Naive B cell (primary cell): ENCODE measurements at regions not wholly inside any gene's neighbourhood (a gene's known extent, or its start where the extent isn't known, plus 50 kb on each side); places are given as distances from the start of the nearest gene placed in this dataset.

Experiments
- ATAC-seq, 2 donors: fragments of 150-1000 bp; cut with Tn5 transposase; 2 replicates each; pipeline ENCODE4 v1.10.0; 2021; ENCODE audit warnings: low read depth in 2 of 2, mild to moderate bottlenecking in 2 of 2, moderate library complexity in 2 of 2
- DNase-seq: peaks from one replicate; pipeline ENCODE4 v3.0.0; 2022
- H3K27ac Mint-ChIP-seq, 6 donors: one replicate each; pipeline ENCODE4 v1.8.0; 2020 to 2022; ENCODE audit warnings: mild to moderate bottlenecking in 6 of 6, mixed read lengths in 6 of 6, moderate library complexity in 5 of 6, inconsistent platforms in 2 of 6
- H3K27me3 Mint-ChIP-seq, 3 donors: one replicate each; pipeline ENCODE4 v1.8.0; 2021 to 2022; ENCODE audit warnings: mixed read lengths in 3 of 3, mild to moderate bottlenecking in 1 of 3
- H3K36me3 Mint-ChIP-seq, 2 donors: one replicate each; pipeline ENCODE4 v1.8.0; 2020 to 2022; ENCODE audit warnings: mixed read lengths in 2 of 2, inconsistent platforms in 1 of 2, mild to moderate bottlenecking in 1 of 2
- H3K4me1 Mint-ChIP-seq, 3 donors: one replicate each; pipeline ENCODE4 v1.8.0; 2020 to 2022; ENCODE audit warnings: mixed read lengths in 3 of 3, inconsistent platforms in 1 of 3, mild to moderate bottlenecking in 1 of 3, moderate library complexity in 1 of 3
- H3K4me3 Mint-ChIP-seq, 8 donors: one replicate each; pipeline ENCODE4 v1.8.0; 2020 to 2022; ENCODE audit warnings: mild to moderate bottlenecking in 8 of 8, mixed read lengths in 8 of 8, moderate library complexity in 8 of 8, inconsistent platforms in 2 of 8
- H3K9me3 Mint-ChIP-seq, 7 donors: one replicate each; pipeline ENCODE4 v1.8.0; 2020 to 2022; ENCODE audit warnings: mixed read lengths in 7 of 7, mild to moderate bottlenecking in 5 of 7, inconsistent platforms in 2 of 7, moderate library complexity in 1 of 7

DNA sequence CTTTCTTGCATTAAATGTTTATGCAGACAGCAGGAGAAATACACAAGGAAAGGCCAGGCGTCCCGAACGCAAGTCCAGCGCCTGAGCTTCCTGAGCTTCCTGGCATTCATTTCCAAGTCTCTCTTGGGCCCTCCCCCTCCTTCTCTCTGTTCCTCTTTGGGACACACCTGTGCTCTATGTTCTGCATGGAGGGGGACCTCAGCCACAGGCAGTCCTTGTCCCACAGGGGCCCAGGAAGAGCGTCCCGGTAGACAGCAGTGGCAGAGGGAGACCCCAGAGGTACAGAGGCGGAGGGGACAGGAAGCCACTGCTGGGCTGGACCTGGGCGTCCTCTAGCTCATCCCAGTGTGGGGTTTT, 221.3 kb downstream of the C9orf50 start:
- DNase-seq (no peak), ATAC-seq (no peak)
- Mint-ChIP-seq H3K9me3 (no peaks in the 10 kb centered on the region), H3K27ac (peak overlapping the region in 2 of 6 donors; percentile 45 to 78), H3K4me1 (peaks cover 3 to 20% (median 14%) of the 10 kb centered on the region in 3 donors), H3K4me3 (peak overlapping the region in 1 of 8 donors; percentile 48), H3K27me3 (peaks cover 0 to 22% (median 17%) of the 10 kb centered on the region in 3 donors), H3K36me3 (no peaks in the 10 kb centered on the region)

DNA sequence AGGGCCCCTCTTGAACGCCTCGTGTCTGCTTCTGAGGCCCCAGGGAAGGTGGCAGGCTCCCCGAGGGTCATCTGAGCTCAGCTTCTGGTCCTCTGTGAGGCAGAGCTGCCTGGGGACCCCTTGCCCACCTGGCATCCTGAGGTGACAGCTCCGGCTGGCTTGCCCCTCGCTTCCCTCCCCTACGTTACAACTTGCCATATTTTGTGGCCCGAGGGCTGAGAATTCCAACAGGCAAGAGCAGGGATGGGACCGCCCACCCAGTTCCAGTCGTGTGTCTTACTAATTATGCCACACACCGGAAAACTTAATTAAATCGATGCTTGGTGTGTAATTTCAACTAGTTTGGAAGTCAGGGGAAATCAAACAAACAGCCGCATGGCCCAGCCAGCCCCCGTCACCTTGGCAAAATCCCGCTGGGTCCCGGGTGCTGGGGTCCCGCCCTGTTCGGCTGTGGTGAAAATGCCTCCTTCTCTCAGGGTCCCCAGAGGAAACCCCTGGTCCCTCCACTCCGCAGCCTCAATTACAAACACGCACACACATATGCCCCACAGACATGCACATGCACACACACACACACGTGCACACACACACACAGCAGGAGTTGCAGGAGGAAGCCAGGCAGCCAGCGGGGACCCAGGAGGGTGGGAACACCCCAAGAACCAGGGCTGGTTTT, 221.0 kb upstream of the IER5L start:
- peak overlapping the region in 1 of 8 donors; percentile 48 for H3K4me3 Mint-ChIP-seq
- no peak for ATAC-seq
- H3K27me3 Mint-ChIP-seq = peaks cover 0 to 21% (median 17%) of the 10 kb centered on the region in 3 donors
- no peaks in the 10 kb centered on the region for H3K9me3 Mint-ChIP-seq
- no peaks in the 10 kb centered on the region for H3K36me3 Mint-ChIP-seq
- no peak for DNase-seq
- H3K27ac Mint-ChIP-seq = peak overlapping the region in 3 of 6 donors; percentile 5 to 78 (median 49)
- H3K4me1 Mint-ChIP-seq = peaks cover 3 to 20% (median 14%) of the 10 kb centered on the region in 3 donors

DNA sequence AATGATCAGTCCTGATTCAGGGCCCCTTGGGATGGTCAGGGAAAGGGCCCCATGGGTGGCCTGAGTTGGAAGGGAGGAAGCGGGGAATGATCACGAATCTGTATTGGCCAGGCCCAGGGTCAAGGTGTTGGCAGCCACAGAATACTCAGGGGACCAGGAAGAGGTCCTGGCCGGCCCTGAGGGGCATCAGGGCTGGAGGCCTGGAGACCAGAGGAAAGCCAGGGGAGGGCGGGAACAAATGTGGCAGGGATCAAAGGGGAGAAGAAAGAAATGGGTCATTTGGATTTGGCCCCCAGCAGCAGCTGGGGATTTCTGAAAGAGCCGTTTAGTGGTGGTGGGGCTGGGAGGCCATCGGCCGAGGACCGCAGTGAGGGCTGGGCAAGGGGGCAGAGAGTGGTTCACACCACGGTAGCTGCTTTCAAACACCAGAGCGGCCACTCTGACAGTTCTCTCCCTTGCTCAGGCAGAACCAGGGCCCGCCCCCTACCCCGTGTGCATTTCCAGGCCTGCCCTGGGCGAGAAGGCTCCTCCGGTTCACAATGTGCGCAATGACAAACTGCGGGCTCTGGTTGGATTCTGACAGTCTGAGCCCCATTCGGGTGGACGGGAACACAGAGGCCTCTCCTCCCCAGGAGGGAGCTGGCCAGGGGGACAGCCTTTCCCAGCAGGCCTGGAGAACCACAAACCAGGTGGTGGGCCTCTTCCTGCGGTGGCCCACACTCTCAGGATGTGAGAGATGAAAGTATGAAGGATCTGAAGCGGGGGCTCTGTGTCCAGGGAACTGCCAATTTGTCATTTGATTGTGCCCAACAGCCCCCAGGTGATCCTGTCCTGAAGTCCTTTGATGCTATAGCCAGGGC, 220.3 kb upstream of the IER5L start:
- no peak for DNase-seq
- Mint-ChIP-seq H3K27ac (no peak overlapping the region), H3K4me1 (peaks cover 3 to 19% (median 14%) of the 10 kb centered on the region in 3 donors), H3K36me3 (no peaks in the 10 kb centered on the region), H3K27me3 (peaks cover 0 to 13% (median 10%) of the 10 kb centered on the region in 3 donors), H3K4me3 (no peak overlapping the region), H3K9me3 (no peaks in the 10 kb centered on the region)
- no peak for ATAC-seq

DNA sequence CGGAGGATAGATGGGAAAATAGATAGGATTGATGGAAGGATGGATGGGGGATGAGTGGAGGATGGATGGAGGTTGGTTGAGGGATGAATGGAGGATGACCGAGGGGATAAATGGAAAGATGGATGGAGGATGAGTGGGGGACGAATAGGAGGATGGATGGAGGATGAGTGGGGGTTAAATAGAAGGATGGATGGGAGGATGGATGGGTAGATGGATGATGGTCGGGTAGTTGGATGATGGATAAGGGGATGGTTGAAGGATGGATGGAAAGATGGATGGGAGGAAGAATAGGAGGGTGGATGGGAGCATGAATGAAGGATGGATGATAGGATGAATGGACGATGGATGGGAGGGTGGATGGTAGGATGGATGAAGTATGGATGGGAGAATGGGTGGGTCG, 219.3 kb upstream of the IER5L start:
- peaks cover 0 to 3% (median 2%) of the 10 kb centered on the region in 3 donors for H3K27me3 Mint-ChIP-seq
- H3K4me3 Mint-ChIP-seq = no peak overlapping the region
- no peaks in the 10 kb centered on the region for H3K36me3 Mint-ChIP-seq
- no peak overlapping the region for H3K27ac Mint-ChIP-seq
- ATAC-seq (no peak), DNase-seq (no peak)
- H3K9me3 Mint-ChIP-seq = no peaks in the 10 kb centered on the region
- peaks cover 0 to 13% (median 9%) of the 10 kb centered on the region in 3 donors for H3K4me1 Mint-ChIP-seq

DNA sequence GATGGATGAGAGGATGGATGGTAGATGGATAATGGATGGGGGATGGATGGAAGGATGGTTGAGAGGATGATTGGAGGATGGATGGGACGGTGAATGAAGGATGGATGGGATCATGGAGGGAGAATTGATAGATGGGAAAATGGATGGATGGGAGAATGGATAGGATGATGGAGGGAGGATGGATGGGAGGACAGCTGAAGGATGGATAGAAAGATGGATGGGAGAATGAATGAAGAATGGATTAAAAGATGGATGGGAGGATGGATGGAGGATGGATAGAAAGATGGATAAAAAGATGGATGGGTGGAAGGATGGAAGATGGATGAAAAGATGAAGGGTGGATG, 218.3 kb upstream of the IER5L start:
- peaks cover 0 to 13% (median 6%) of the 10 kb centered on the region in 3 donors for H3K4me1 Mint-ChIP-seq
- H3K9me3 Mint-ChIP-seq = no peaks in the 10 kb centered on the region

DNA sequence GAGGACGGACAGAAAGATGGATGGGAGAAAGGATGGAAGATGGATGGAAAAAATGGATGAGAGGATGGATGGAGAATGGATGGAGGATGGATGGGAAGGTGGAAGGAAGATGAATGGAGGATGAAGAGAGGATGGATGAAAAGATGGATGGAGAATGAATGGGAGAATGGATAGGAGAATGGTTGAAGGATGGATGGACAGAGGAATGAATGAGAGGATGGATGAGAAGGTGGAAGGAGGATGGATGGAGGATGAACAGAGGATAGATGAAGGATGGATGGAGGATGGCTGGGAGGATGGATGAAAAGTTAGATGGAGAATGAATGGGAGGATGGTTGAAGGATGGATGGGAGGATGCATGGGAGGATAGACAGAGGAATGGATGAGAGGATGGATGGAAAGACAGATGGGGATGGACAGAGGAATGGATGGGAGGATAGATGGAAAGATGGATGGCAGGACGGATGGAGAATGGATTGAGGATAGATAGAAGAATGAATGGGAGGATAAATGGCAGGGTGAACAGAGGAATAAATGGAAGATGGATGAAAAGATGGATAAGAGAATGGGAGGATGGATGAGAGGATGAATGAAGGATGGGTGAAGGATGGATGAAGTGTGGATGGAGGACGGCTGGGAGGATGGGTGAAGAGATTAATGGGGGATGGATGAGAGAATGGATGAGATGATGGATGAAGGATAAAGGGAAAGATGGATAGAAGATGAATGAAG, 217.7 kb upstream of the IER5L start:
- Mint-ChIP-seq H3K27me3 (peaks cover 0 to under 1% (median 0%) of the 10 kb centered on the region in 3 donors), H3K4me3 (no peak overlapping the region)
- no peak for DNase-seq

More for the DNA sequence above, 218.3 kb upstream of the IER5L start:
- DNase-seq = no peak
- no peak overlapping the region for H3K27ac Mint-ChIP-seq
- H3K36me3 Mint-ChIP-seq = no peaks in the 10 kb centered on the region
- no peak for ATAC-seq
- no peak overlapping the region for H3K4me3 Mint-ChIP-seq
- no peaks in the 10 kb centered on the region for H3K27me3 Mint-ChIP-seq

DNA sequence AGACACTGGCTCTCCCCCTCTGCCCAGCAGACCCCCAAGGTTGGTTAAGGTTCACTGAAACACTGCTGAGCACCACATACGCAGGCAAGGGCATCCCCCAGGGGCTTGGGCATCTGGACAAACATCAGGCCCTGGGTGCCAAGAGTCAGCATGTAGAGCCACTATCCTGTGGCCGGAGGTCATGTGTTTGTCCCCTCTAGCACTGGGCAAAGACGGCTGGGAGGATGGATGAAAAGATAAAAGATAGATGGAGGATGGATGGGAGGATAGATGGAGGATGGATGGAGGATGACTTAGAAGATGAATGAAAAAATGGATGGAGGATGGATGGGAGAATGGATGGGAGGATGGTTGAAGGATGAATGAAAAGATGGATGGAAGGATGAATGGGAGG, 216.8 kb upstream of the IER5L start:
- H3K36me3 Mint-ChIP-seq = no peaks in the 10 kb centered on the region
- no peak overlapping the region for H3K4me3 Mint-ChIP-seq
- peaks cover 0 to 10% (median 6%) of the 10 kb centered on the region in 3 donors for H3K4me1 Mint-ChIP-seq
- no peak for ATAC-seq
- H3K27me3 Mint-ChIP-seq = peaks cover 0 to 4% (median 0%) of the 10 kb centered on the region in 3 donors
- no peak for DNase-seq
- no peak overlapping the region for H3K27ac Mint-ChIP-seq
- no peaks in the 10 kb centered on the region for H3K9me3 Mint-ChIP-seq

More for the DNA sequence above, 217.7 kb upstream of the IER5L start:
- no peaks in the 10 kb centered on the region for H3K9me3 Mint-ChIP-seq
- no peak overlapping the region for H3K27ac Mint-ChIP-seq
- ATAC-seq = no peak
- H3K36me3 Mint-ChIP-seq = no peaks in the 10 kb centered on the region
- peaks cover 0 to 13% (median 6%) of the 10 kb centered on the region in 3 donors for H3K4me1 Mint-ChIP-seq

DNA sequence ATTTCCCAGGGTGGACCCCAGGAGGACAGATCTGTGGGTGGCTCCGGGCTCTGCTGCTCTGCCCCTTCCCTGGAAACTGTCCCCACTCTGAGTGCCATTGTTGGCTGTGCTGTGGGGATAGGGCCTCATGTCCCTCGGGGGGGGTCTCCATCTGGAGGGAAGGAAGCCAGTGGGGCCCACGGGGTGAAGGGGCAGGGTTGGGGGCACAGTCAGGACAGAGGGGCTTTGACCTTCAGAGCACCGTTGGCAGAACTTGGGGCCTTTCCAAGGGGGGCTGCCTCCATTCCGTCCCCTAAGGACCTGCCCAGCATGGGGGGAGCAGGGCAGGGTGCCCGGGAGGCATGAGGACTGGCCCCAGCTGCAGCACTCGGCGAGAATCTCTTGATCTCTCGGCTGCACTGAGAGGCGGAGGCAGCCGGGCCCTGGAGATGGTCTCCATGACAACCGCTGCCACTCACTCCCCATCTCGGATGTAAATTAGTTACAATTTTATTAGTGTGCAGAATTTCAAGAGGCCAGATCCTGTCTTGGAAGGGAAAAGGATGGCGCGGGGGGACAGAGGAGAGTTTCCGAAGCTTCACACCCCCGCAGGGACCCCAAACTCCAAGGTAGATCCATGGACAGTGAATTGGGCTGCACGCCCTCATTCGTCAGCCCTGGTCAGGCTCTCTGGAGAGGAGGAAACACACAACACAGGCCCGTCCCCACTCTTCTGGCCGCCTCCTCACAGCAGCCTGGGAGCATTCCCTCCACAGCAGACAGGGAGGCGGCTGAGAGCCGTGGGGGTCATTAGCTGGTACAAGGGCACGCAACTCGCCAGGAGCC, 216.2 kb upstream of the IER5L start:
- no peak overlapping the region for H3K4me3 Mint-ChIP-seq
- peaks cover 0 to 4% (median 0%) of the 10 kb centered on the region in 3 donors for H3K4me1 Mint-ChIP-seq
- no peaks in the 10 kb centered on the region for H3K36me3 Mint-ChIP-seq
- ATAC-seq (no peak), DNase-seq (no peak)
- no peaks in the 10 kb centered on the region for H3K9me3 Mint-ChIP-seq
- peaks cover 0 to 4% (median 0%) of the 10 kb centered on the region in 3 donors for H3K27me3 Mint-ChIP-seq
- H3K27ac Mint-ChIP-seq = no peak overlapping the region

DNA sequence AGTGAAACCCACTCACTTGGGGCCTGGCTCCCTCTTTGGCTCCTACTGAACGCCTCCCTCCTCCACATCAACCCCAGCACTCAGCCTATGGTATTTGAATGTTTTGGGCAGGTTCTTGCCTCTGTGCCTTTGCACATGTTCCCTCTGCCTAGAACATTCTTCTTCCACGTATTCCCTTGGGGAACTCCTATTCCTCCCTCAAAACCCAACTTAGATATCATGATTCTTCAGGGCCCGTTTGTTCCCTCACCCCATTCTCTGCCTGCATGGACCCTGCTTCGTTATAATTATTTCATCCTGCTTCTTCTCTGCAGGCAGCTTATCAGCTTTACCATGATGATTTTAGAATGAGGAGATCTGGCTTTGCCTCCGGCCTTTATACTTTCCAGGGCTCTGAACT, 215.0 kb upstream of the IER5L start:
- Mint-ChIP-seq H3K4me3 (peak overlapping the region in 1 of 8 donors; percentile 26), H3K27me3 (peaks cover 0 to 4% (median 0%) of the 10 kb centered on the region in 3 donors), H3K9me3 (no peaks in the 10 kb centered on the region), H3K36me3 (no peaks in the 10 kb centered on the region), H3K4me1 (peaks cover 0 to 3% (median 0%) of the 10 kb centered on the region in 3 donors), H3K27ac (no peak overlapping the region)
- ATAC-seq = no peak
- DNase-seq = no peak

DNA sequence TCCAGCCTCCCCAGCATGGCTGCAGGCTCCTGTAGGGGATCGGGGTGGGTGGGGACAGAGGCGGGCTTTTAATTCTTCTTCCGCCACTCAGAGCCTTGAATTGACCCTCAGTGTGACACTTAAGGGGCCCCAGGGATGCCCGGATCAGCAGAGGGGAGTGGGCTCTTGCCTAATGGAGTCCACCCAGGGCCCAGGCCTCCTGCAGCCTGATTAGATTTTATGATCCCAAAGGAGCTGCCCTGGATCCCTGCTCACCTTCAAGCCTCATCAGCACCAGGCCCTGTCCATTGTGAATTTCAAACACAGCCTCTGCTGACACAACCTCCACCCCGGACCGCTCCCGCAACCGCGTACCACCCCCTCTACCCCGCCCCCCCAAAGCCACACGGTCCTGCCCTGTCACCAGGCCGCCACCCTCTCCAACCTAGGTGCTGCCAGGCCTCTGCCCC, 214.1 kb upstream of the IER5L start:
- ATAC-seq (no peak), DNase-seq (no peak)
- Mint-ChIP-seq H3K27me3 (peaks cover 0 to 4% (median 0%) of the 10 kb centered on the region in 3 donors), H3K4me3 (no peak overlapping the region), H3K9me3 (no peaks in the 10 kb centered on the region), H3K4me1 (no peaks in the 10 kb centered on the region), H3K36me3 (no peaks in the 10 kb centered on the region), H3K27ac (peak overlapping the region in 1 of 6 donors; percentile 37)

DNA sequence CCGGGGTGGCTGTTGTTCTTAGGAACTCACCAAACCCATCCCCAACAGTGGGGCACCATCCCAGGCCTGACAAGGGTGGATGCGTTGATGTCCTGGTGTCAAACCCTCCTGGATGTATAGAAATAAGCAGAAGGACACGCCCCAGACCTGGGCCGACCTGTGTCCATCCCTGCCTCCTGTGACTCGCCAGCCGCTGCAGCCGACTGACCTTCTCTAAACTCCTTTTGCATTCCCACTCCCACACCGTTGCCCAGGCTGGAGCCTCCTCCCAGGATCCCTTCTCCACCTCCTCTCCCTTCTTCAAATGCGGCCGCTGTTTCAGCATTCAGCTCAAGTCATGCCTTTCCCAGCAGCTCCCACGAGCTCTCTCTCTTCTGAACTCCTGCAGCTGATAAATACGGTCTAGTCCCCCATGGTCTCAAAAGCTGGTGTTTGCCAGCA, 213.2 kb upstream of the IER5L start:
- H3K27me3 Mint-ChIP-seq = peaks cover 0 to 4% (median 0%) of the 10 kb centered on the region in 3 donors
- no peaks in the 10 kb centered on the region for H3K36me3 Mint-ChIP-seq
- ATAC-seq (no peak), DNase-seq (no peak)
- no peaks in the 10 kb centered on the region for H3K4me1 Mint-ChIP-seq
- peak overlapping the region in 1 of 6 donors; percentile 53 for H3K27ac Mint-ChIP-seq
- no peaks in the 10 kb centered on the region for H3K9me3 Mint-ChIP-seq
- peak overlapping the region in 1 of 8 donors; percentile 61 for H3K4me3 Mint-ChIP-seq

DNA sequence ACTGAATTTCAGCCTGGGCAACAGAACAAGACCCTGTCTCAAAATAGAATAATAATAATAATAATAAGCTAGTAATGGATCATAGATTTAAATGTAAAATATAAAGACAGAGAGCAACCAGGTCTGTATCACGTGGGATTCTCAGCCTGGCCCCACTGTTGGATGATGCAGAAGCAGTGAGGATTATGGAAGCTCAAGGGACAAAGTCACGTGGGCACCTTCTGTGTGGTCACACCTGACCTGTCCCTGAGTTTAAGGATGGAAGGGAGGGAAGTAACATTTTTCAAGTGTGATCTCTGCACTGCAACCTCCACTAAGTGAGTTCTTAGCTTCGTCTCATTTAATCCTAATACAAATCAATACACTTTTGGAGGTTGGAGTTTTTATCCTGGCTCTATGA, 212.5 kb upstream of the IER5L start:
- Mint-ChIP-seq H3K27ac (peak overlapping the region in 1 of 6 donors; percentile 33), H3K9me3 (no peaks in the 10 kb centered on the region), H3K27me3 (peaks cover 0 to 4% (median 0%) of the 10 kb centered on the region in 3 donors)

More for the DNA sequence above, 212.5 kb upstream of the IER5L start:
- H3K4me1 Mint-ChIP-seq = peaks cover 0 to 5% (median 5%) of the 10 kb centered on the region in 3 donors
- H3K36me3 Mint-ChIP-seq = no peaks in the 10 kb centered on the region
- H3K4me3 Mint-ChIP-seq = no peak overlapping the region
- ATAC-seq (no peak), DNase-seq (no peak)
